IMR-90 (cell line): ENCODE measurements at regions not wholly inside any gene's neighbourhood (a gene's known extent, or its start where the extent isn't known, plus 50 kb on each side); places are given as distances from the start of the nearest gene placed in this dataset.

Experiments used
- ATAC-seq: fragments of 200-7000 bp; cut with Tn5 transposase; 2 replicates; pipeline ENCODE4 v1.9.1; 2020; ENCODE audit warnings: low read depth, mild to moderate bottlenecking, moderate library complexity
- BruUV-seq: library from RNA; stranded (reverse); fragments of 400-500 nt; replicated peaks from 2 replicates; lab custom pipeline; 2021; lab: Mats Ljungman, UMichigan
- CTCF ChIA-PET: fragments of 300-600 bp; formaldehyde crosslinking; extraction: SDS; loops from one replicate; lab custom pipeline; 2021; ENCODE audit warnings: antibody characterized with exemption; lab: Yijun Ruan, JAX
- POLR2A ChIA-PET: fragments of 300-600 bp; sonication (Branson Sonifier 250); formaldehyde crosslinking; loops from one replicate; lab custom pipeline; 2022; ENCODE audit warnings: antibody characterized with exemption; ENCODE audit not compliant: unreplicated experiment; lab: Charles Lee
- DNase-seq: peaks from one replicate; pipeline ENCODE4 v3.0.0; 2013
- H2AFZ ChIP-seq: replicated peaks from 2 replicates; pipeline ENCODE3; 2013; ENCODE audit warnings: low read length, mild to moderate bottlenecking; ENCODE audit not compliant: poor library complexity
- H2AK5ac ChIP-seq: 2 replicates; pipeline ENCODE4 v1.6.1; 2013; ENCODE audit warnings: low read depth, low read length, inconsistent platforms
- H2AK9ac ChIP-seq: replicated peaks from 2 replicates; pipeline ENCODE3; 2013; ENCODE audit warnings: mild to moderate bottlenecking, low read depth, low read length, moderate library complexity; ENCODE audit not compliant: poor library complexity
- H2BK120ac ChIP-seq: 2 replicates; pipeline ENCODE4 v1.6.1; 2013; ENCODE audit warnings: low read depth, low read length, inconsistent platforms
- H2BK15ac ChIP-seq: 3 replicates; pipeline ENCODE4 v1.6.1; 2013; ENCODE audit warnings: low read depth, low read length, inconsistent platforms
- H2BK20ac ChIP-seq: 2 replicates; pipeline ENCODE4 v1.6.1; 2013; ENCODE audit warnings: low read depth, mild to moderate bottlenecking, inconsistent platforms, low read length, moderate library complexity
- H2BK5ac ChIP-seq: 2 replicates; pipeline ENCODE4 v1.6.1; 2013; ENCODE audit warnings: mild to moderate bottlenecking, low read depth, low read length, inconsistent platforms; ENCODE audit not compliant: poor library complexity, severe bottlenecking
- H3K14ac ChIP-seq: replicated peaks from 2 replicates; pipeline ENCODE4 v1.6.1; 2013; ENCODE audit warnings: low read depth, low read length, inconsistent platforms
- H3K18ac ChIP-seq: 2 replicates; pipeline ENCODE4 v1.6.1; 2013; ENCODE audit warnings: low read depth, low read length, control low read depth
- H3K23ac ChIP-seq: 2 replicates; pipeline ENCODE4 v1.6.1; 2013; ENCODE audit warnings: low read depth, low read length, inconsistent platforms
- H3K27ac ChIP-seq: 2 replicates; pipeline ENCODE4 v1.5.1; 2013; ENCODE audit warnings: mild to moderate bottlenecking, control low read depth, low read length; ENCODE audit not compliant: insufficient read depth
- H3K27me3 ChIP-seq: 2 replicates; pipeline ENCODE4 v1.6.1; 2013; ENCODE audit warnings: low read length; ENCODE audit not compliant: control insufficient read depth, insufficient read depth
- H3K36me3 ChIP-seq: 2 replicates; pipeline ENCODE4 v1.6.1; 2013; ENCODE audit warnings: low read length, mixed read lengths; ENCODE audit not compliant: control insufficient read depth, insufficient read depth
- H3K4ac ChIP-seq: 2 replicates; pipeline ENCODE4 v1.6.1; 2013; ENCODE audit warnings: low read depth, low read length, inconsistent platforms
- H3K4me1 ChIP-seq: 2 replicates; pipeline ENCODE4 v1.6.1; 2013; ENCODE audit warnings: low read length, mixed read lengths; ENCODE audit not compliant: control insufficient read depth, insufficient read depth
- H3K4me2 ChIP-seq: 2 replicates; pipeline ENCODE4 v1.6.1; 2013; ENCODE audit warnings: low read depth, mild to moderate bottlenecking, control low read depth, low read length, moderate library complexity
- H3K4me3 ChIP-seq: 2 replicates; pipeline ENCODE4 v1.5.1; 2013; ENCODE audit warnings: low read depth, mild to moderate bottlenecking, control low read depth, low read length, moderate library complexity; ENCODE audit not compliant: insufficient read depth
- H3K56ac ChIP-seq: 2 replicates; pipeline ENCODE4 v1.6.1; 2013; ENCODE audit warnings: low read length, inconsistent platforms; ENCODE audit not compliant: insufficient read depth; ENCODE audit errors: extremely low read depth
- H3K79me1 ChIP-seq, 2 experiments: 2 replicates each; pipeline ENCODE4 v1.6.1; 2013; ENCODE audit warnings: low read length in 2 of 2, inconsistent platforms in 1 of 2, low read depth in 1 of 2
- H3K9ac ChIP-seq: 2 replicates; pipeline ENCODE4 v1.6.1; 2013; ENCODE audit warnings: low read depth, low read length, control low read depth
- H3K9me1 ChIP-seq: 2 replicates; pipeline ENCODE4 v1.6.1; 2013; ENCODE audit warnings: low read length, inconsistent platforms; ENCODE audit not compliant: insufficient read depth
- H3K9me3 ChIP-seq: 2 replicates; pipeline ENCODE4 v1.6.1; 2013; ENCODE audit warnings: low read length; ENCODE audit not compliant: control insufficient read depth, insufficient read depth
- H4K20me1 ChIP-seq: 2 replicates; pipeline ENCODE4 v1.6.1; 2013; ENCODE audit warnings: low read length, inconsistent platforms; ENCODE audit not compliant: insufficient read depth
- H4K5ac ChIP-seq: 2 replicates; pipeline ENCODE4 v1.6.1; 2013; ENCODE audit warnings: mild to moderate bottlenecking, low read depth, low read length, control low read depth
- H4K8ac ChIP-seq, 2 experiments: 2 replicates each; pipeline ENCODE4 v1.6.1; 2013; ENCODE audit warnings: low read depth in 2 of 2, low read length in 2 of 2, control low read depth in 1 of 2, inconsistent platforms in 1 of 2
- H4K91ac ChIP-seq: 2 replicates; pipeline ENCODE4 v1.6.1; 2013; ENCODE audit warnings: low read depth, low read length, inconsistent platforms; ENCODE audit not compliant: insufficient read depth
- BHLHE40 ChIP-seq: fragments of 150-350 bp; IDR thresholded peaks from 2 replicates; pipeline ENCODE4 v1.6.1; 2016; ENCODE audit warnings: mild to moderate bottlenecking, low read depth, low read length
- CEBPB ChIP-seq: IDR thresholded peaks from 2 replicates; pipeline ENCODE4 v1.6.1; 2012; ENCODE audit warnings: low read depth, low read length, improper control_type of control experiment
- CHD1 ChIP-seq: IDR thresholded peaks from 2 replicates; pipeline ENCODE4 v1.6.1; 2012; ENCODE audit warnings: low read depth, low read length, improper control_type of control experiment
- FOS ChIP-seq: fragments of 150-350 bp; IDR thresholded peaks from 2 replicates; pipeline ENCODE4 v1.6.1; 2016; ENCODE audit warnings: low read depth, low read length
- MAFK ChIP-seq: IDR thresholded peaks from 2 replicates; pipeline ENCODE4 v1.6.1; 2012; ENCODE audit warnings: low read depth, low read length, improper control_type of control experiment
- MAZ ChIP-seq: IDR thresholded peaks from 2 replicates; pipeline ENCODE4 v1.6.1; 2012; ENCODE audit warnings: low read depth, mild to moderate bottlenecking, low read length, improper control_type of control experiment, moderate library complexity, borderline replicate concordance
- MXI1 ChIP-seq: IDR thresholded peaks from 2 replicates; pipeline ENCODE4 v1.6.1; 2012; ENCODE audit warnings: low read depth, mild to moderate bottlenecking, low read length, moderate library complexity, borderline replicate concordance
- NFE2L2 ChIP-seq: fragments of 150-350 bp; IDR thresholded peaks from 2 replicates; pipeline ENCODE4 v1.6.1; 2016; ENCODE audit warnings: low read depth, mild to moderate bottlenecking, low read length
- POLR2A ChIP-seq: IDR thresholded peaks from 2 replicates; pipeline ENCODE4 v1.6.1; 2012; ENCODE audit warnings: mild to moderate bottlenecking, low read depth, low read length
- RAD21 ChIP-seq: IDR thresholded peaks from 2 replicates; pipeline ENCODE4 v1.6.1; 2012; ENCODE audit warnings: low read length, improper control_type of control experiment
- RCOR1 ChIP-seq: IDR thresholded peaks from 2 replicates; pipeline ENCODE4 v1.6.1; 2012; ENCODE audit warnings: mild to moderate bottlenecking, low read length, improper control_type of control experiment; ENCODE audit not compliant: insufficient replicate concordance
- SMC3 ChIP-seq: fragments of 150-350 bp; IDR thresholded peaks from 2 replicates; pipeline ENCODE4 v1.6.1; 2016; ENCODE audit warnings: low read depth, mild to moderate bottlenecking, antibody characterized with exemption, low read length, moderate library complexity
- USF2 ChIP-seq: fragments of 150-350 bp; IDR thresholded peaks from 2 replicates; pipeline ENCODE4 v1.6.1; 2017; ENCODE audit warnings: mild to moderate bottlenecking, antibody characterized with exemption, low read length, low read depth
- WGBS, 2 experiments: methylation state at CpG; one replicate each; pipeline versions ENCODE4 v1.1.5 to v1.1.7; 2013; ENCODE audit warnings: missing lambda C conversion rate in 2 of 2; ENCODE audit not compliant: insufficient read length in 1 of 2; ENCODE audit errors: extremely low coverage in 2 of 2; 5-methylcytosine and 5-hydroxymethylcytosine counted together
- dilution Hi-C: fragments of 300-500 bp; cut with HindIII; formaldehyde crosslinking; loops from one replicate; pipeline ENCODE4 v1.14.3; 2018; ENCODE audit warnings: low sequenced_read_pairs; ENCODE audit not compliant: unreplicated experiment
- in situ Hi-C: fragments of 300-500 bp; cut with MboI; formaldehyde crosslinking; loops from 3 replicates; pipeline ENCODE4 v1.14.3; 2019; ENCODE audit warnings: low sequenced_read_pairs, inconsistent platforms, mixed read lengths
- intact Hi-C: fragments of 100-400 bp; cut with micrococcal nuclease; formaldehyde crosslinking; loops from 2 replicates; pipeline ENCODE4 v1.10.0; 2022
- TF ChIP-seq, protein P1 (sequence below): conservative IDR thresholded peaks from 2 replicates; pipeline ENCODE4 v1.5.1; 2012; ENCODE audit warnings: mild to moderate bottlenecking, low read depth, low read length, improper control_type of control experiment
- TF ChIP-seq, protein P2 (sequence below): fragments of 150-350 bp; IDR thresholded peaks from 2 replicates; pipeline ENCODE4 v1.6.1; 2016; ENCODE audit warnings: low read depth, mild to moderate bottlenecking, low read length, moderate library complexity, borderline replicate concordance

- H2AK5ac ChIP-seq, result no peak overlapping the region
- H4K8ac ChIP-seq, result no peak overlapping the region
- no peak overlapping the region for H4K5ac ChIP-seq
- no peak overlapping the region for H3K9ac ChIP-seq
- ChIA-PET POLR2A (no interaction called here), CTCF (no interaction called here)
- H3K4me2 ChIP-seq, result no peak overlapping the region
- no peaks in the 10 kb centered on the region for H4K20me1 ChIP-seq
- dilution Hi-C loops, result no loop called here
- H3K4me3 ChIP-seq, result no peak overlapping the region
- H2BK5ac ChIP-seq, result no peak overlapping the region
- no peaks in the 10 kb centered on the region for H3K79me1 ChIP-seq
- no peak overlapping the region for H3K23ac ChIP-seq
- H3K56ac ChIP-seq, result no peak overlapping the region
- TF ChIP-seq BHLHE40 (no peak), CEBPB (no peak), USF2 (no peak), RCOR1 (no peak), MXI1 (no peak), CHD1 (no peak), NFE2L2 (no peak), SMC3 (no peak), POLR2A (no peak), FOS (no peak), RAD21 (no peak), MAZ (no peak), MAFK (no peak)
- TF ChIP-seq, protein P1, sequence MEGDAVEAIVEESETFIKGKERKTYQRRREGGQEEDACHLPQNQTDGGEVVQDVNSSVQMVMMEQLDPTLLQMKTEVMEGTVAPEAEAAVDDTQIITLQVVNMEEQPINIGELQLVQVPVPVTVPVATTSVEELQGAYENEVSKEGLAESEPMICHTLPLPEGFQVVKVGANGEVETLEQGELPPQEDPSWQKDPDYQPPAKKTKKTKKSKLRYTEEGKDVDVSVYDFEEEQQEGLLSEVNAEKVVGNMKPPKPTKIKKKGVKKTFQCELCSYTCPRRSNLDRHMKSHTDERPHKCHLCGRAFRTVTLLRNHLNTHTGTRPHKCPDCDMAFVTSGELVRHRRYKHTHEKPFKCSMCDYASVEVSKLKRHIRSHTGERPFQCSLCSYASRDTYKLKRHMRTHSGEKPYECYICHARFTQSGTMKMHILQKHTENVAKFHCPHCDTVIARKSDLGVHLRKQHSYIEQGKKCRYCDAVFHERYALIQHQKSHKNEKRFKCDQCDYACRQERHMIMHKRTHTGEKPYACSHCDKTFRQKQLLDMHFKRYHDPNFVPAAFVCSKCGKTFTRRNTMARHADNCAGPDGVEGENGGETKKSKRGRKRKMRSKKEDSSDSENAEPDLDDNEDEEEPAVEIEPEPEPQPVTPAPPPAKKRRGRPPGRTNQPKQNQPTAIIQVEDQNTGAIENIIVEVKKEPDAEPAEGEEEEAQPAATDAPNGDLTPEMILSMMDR, result no peak
- TF ChIP-seq, protein P2, sequence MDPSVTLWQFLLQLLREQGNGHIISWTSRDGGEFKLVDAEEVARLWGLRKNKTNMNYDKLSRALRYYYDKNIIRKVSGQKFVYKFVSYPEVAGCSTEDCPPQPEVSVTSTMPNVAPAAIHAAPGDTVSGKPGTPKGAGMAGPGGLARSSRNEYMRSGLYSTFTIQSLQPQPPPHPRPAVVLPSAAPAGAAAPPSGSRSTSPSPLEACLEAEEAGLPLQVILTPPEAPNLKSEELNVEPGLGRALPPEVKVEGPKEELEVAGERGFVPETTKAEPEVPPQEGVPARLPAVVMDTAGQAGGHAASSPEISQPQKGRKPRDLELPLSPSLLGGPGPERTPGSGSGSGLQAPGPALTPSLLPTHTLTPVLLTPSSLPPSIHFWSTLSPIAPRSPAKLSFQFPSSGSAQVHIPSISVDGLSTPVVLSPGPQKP, result no peak
- no peak overlapping the region for H4K91ac ChIP-seq
- H3K36me3 ChIP-seq, result no peaks in the 10 kb centered on the region
- ATAC-seq, result no peak
- no CpG with 5 or more reads among the region's 1 CpG for WGBS, 2 experiments
- H2AK9ac ChIP-seq, result no peak overlapping the region
- in situ Hi-C loops, result no loop called here
- intact Hi-C loops, result no loop called here
- no peaks in the 10 kb centered on the region for H3K4me1 ChIP-seq
- no peaks in the 10 kb centered on the region for H3K9me1 ChIP-seq
- H2BK15ac ChIP-seq, result no peak overlapping the region
- no peaks in the 10 kb centered on the region for H3K27me3 ChIP-seq
- H2AFZ ChIP-seq, result no peak overlapping the region
- H3K18ac ChIP-seq, result no peak overlapping the region
- H2BK20ac ChIP-seq, result no peak overlapping the region
- no peak for DNase-seq
- H3K27ac ChIP-seq, result no peak overlapping the region
- H3K14ac ChIP-seq, result no peak overlapping the region
- no peak overlapping the region for H3K4ac ChIP-seq
- H3K9me3 ChIP-seq, result peaks cover 5% of the 10 kb centered on the region; the same call in 1 of the 2 replicates
- no peak overlapping the region for H2BK120ac ChIP-seq
- no TSS peak for BruUV-seq
Observed at GRCh38 chr1:13941315-13941714, 241.3 kb downstream of the PRDM2 start.
